ENCODE measurements at regions not wholly inside any gene's neighbourhood (a gene's known extent, or its start where the extent isn't known, plus 50 kb on each side); places are given as distances from the start of the nearest gene placed in this dataset.

DNA sequence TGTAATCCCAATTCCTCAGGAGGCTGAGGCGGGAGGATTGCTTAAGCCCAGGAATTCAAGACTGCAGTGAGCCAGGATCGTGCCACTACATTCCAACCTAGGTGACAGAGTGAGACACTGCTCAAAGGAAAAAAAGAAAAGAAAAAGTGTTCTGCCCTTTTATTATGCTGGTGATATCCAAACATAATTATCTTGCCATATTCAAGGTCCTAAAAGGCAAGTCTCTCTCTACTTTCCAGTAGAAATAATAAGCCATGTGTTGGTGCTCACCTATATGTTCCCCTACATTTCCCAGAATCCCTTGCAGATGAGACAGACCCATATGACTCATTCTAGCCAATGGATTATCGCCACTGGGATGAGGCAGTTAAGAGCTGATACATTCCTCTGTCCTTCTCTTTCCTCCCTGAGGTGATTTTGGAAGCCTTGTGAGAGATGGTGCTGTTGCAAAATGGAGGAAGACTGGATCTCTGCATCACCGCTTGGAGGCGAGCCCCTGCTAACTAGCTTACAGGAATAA lies 58.3 kb upstream of the MRI1 start:
- no peaks in the 10 kb centered on the region for H4K20me1 ChIP-seq (ENCODE audit: insufficient read depth, low read length)
- H3K79me2 ChIP-seq (ENCODE audit: insufficient read depth, low read length): no peaks in the 10 kb centered on the region
- H3K9ac ChIP-seq (ENCODE audit: insufficient read depth, low read depth, low read length): no peak overlapping the region
- no peak overlapping the region for H2AFZ ChIP-seq (ENCODE audit: low read length)
- H3K4me2 ChIP-seq (ENCODE audit: low read depth, low read length): no peak overlapping the region
- POLR2A ChIA-PET: no interaction called here
- H3K9me3 ChIP-seq (ENCODE audit: low read length): no peaks in the 10 kb centered on the region; the same call in 1 of the 2 replicates
- H3K27ac ChIP-seq (ENCODE audit: extremely low read length, insufficient read depth, low read length): no peak overlapping the region
- no peak for DNase-seq (ENCODE audit: low spot score)
- WGBS (ENCODE audit: low lambda C conversion rate): 4% methylated on average over 5 of the region's 5 CpGs
- no peak for TF ChIP-seq ZNF749 (CRISPR knock-in tag; IDR thresholded peaks at IDR 0.05; ENCODE audit: borderline replicate concordance)
- no peak for TF ChIP-seq ZNF530 (CRISPR knock-in tag; IDR thresholded peaks at IDR 0.05; ENCODE audit: low read depth)
- TF ChIP-seq, protein P1, sequence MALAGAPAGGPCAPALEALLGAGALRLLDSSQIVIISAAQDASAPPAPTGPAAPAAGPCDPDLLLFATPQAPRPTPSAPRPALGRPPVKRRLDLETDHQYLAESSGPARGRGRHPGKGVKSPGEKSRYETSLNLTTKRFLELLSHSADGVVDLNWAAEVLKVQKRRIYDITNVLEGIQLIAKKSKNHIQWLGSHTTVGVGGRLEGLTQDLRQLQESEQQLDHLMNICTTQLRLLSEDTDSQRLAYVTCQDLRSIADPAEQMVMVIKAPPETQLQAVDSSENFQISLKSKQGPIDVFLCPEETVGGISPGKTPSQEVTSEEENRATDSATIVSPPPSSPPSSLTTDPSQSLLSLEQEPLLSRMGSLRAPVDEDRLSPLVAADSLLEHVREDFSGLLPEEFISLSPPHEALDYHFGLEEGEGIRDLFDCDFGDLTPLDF (CRISPR knock-in tag; IDR thresholded peaks at IDR 0.05): no peak
- no peak for TF ChIP-seq SMARCC2 (IDR thresholded peaks at IDR 0.05)
- TF ChIP-seq, protein P2, sequence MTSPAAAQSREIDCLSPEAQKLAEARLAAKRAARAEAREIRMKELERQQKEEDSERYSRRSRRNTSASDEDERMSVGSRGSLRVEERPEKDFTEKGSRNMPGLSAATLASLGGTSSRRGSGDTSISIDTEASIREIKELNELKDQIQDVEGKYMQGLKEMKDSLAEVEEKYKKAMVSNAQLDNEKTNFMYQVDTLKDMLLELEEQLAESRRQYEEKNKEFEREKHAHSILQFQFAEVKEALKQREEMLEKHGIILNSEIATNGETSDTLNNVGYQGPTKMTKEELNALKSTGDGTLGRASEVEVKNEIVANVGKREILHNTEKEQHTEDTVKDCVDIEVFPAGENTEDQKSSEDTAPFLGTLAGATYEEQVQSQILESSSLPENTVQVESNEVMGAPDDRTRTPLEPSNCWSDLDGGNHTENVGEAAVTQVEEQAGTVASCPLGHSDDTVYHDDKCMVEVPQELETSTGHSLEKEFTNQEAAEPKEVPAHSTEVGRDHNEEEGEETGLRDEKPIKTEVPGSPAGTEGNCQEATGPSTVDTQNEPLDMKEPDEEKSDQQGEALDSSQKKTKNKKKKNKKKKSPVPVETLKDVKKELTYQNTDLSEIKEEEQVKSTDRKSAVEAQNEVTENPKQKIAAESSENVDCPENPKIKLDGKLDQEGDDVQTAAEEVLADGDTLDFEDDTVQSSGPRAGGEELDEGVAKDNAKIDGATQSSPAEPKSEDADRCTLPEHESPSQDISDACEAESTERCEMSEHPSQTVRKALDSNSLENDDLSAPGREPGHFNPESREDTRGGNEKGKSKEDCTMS (CRISPR knock-in tag; conservative IDR thresholded peaks at IDR 0.05): no peak
- TF ChIP-seq ZNF205 (CRISPR knock-in tag; IDR thresholded peaks at IDR 0.05): no peak
- ATAC-seq: no peak
- H3K27me3 ChIP-seq (ENCODE audit: control insufficient read depth in 1 of 2, insufficient read depth in 2 of 2, low read length in 2 of 2): peaks cover 0 to 6% of the 10 kb centered on the region in 2 experiments; a peak in 2 of 5 replicates
- in situ Hi-C loops (cut with HindIII; ENCODE audit: extremely low pct_ligation_motif_present, low pct_unique_long_range_greater_than_20kb) (no loop called here), intact Hi-C loops (cut with micrococcal nuclease; ENCODE audit: unreplicated experiment) (no loop called here)
- H3K36me3 ChIP-seq (replicated peaks in 1 of 2; ENCODE audit: control insufficient read depth in 1 of 2, insufficient read depth in 2 of 2, low read length in 2 of 2): no peaks in the 10 kb centered on the region
- H3K4me3 ChIP-seq (replicated peaks in 1 of 3; ENCODE audit: insufficient read depth in 1 of 3, low read depth in 2 of 3, low read length in 3 of 3): no peak overlapping the region
- FAIRE-seq: no peak
- CTCF ChIA-PET (ENCODE audit: low intra/inter-chr PET ratio, low total read pairs): no interaction called here
- BruUV-seq (replicated peaks): no TSS peak
- H3K4me1 ChIP-seq (ENCODE audit: insufficient read depth, low read length): no peaks in the 10 kb centered on the region

Data from HepG2 (cell line).